GM12875 (cell line): ENCODE measurements at regions not wholly inside any gene's neighbourhood (a gene's known extent, or its start where the extent isn't known, plus 50 kb on each side); places are given as distances from the start of the nearest gene placed in this dataset.

Experiments used
- H3K4me3 ChIP-seq: one replicate; pipeline ENCODE4 v1.5.1; 2011; ENCODE audit warnings: low read depth, low read length, control low read depth
- CTCF ChIP-seq: IDR thresholded peaks from 2 replicates; pipeline ENCODE4 v1.5.1; 2011; ENCODE audit warnings: low read depth, mild to moderate bottlenecking, control low read depth, inconsistent platforms, low read length, moderate library complexity, borderline replicate concordance; ENCODE audit not compliant: insufficient read depth

DNA sequence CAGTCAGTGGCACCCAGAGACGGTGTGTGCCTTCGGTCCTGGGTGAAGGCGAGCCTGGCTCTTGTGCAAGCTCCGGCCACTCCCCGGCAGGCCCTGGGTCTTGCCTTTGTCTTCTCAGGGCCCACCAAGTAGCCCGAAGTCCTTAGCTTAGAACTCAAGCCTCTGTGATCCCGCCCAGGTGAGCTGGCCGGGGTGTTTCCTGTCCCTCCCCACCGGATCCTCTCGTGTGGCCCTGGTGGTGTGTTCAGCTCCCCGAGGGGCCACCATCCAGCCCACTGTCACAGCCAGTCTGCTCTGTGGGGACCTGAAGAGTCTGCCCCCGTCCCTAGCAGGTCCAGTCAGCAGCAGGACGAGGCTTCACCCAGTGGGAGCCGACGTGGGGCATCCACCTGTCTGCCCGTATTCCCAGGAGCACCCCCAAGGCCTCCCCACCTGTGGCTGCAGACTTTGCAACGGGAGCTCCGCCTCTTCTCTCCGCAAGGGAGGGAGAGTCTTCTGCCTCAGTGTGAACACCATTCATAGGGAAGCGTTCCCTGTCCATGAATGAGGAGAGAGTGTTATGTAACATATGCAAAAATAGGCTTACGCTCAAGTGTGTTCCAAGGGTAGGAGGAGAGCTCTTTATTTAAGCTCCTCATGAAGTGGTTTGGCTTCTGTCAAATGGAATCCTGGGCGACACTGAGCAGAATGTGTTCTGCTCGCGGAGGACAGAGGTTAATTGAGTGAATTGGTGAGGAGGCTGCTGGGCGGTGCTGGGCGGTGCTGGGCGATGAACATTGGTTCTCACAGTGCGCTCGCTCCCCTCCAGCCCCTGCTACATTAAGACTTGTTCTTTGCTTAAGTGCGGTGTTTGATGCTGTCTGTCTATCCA is 108.9 kb downstream of the CRYAA start:
- no peak overlapping the region for H3K4me3 ChIP-seq
- no peak for TF ChIP-seq CTCF

DNA sequence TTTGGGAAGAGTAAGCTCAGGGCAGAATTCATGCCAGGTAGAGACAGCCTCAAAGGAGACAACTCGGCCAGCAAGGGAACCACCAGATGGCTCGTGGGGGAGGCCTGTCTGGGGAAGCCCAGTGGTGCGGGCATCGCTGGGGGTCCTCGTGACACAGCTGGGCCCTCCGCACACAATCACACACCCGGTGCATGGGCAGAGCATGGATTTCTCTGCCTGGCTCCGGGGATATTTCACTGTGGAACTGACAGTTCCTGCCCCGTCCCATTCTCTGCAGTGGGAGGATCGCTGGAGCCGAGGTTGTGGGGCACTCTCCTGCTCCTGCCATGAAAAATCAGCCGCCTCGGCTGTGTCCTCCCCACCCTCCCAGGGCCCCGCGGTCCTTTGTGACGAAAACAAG is 108.0 kb downstream of the CRYAA start:
- H3K4me3 ChIP-seq: no peak overlapping the region
- no peak for TF ChIP-seq CTCF

GRCh38 chr21:43275421-43276211 is 106.8 kb downstream of the CRYAA start:
- no peak for TF ChIP-seq CTCF
- H3K4me3 ChIP-seq: no peak overlapping the region

DNA sequence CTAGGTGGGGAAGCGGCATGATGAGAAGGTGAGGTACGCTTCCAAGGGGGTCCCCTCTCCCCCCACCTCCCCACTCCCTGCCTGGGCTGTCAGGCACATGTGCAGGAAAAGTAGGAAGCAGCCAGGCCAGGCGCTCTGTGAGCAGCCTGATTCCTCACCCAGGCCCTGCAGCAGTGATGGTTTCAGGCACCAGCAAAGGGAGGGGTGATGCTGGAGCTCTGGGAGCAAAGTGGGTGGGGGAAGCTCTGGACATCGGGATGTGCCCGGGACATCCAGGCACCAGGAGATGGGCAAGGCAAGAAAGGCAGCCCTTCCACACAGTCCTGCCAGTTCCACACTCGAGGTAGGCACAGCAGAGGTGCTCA is 106.1 kb downstream of the CRYAA start:
- no peak for TF ChIP-seq CTCF
- H3K4me3 ChIP-seq: no peak overlapping the region

GRCh38 chr21:43274022-43274945 is 105.5 kb downstream of the CRYAA start:
- H3K4me3 ChIP-seq: no peak overlapping the region
- TF ChIP-seq CTCF: no peak

DNA sequence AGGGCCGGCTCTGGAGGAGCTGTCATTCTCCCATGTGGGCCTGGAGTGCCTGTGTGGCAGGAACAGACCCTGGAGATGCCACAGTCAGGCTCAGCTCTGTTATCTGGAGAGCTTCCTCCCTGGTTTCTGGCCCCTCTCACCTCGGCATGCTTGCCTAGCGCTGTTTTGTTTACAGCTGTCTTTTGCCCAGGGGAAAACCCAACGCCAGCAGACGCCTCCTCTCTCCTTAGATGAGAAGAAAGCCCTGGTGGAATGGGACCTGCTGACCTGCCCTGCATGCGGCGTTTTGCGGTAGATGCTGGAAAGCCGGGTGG is 104.9 kb downstream of the CRYAA start:
- TF ChIP-seq CTCF: no peak

More for the DNA sequence above, 104.9 kb downstream of the CRYAA start:
- H3K4me3 ChIP-seq: no peak overlapping the region
